Glomerular visceral epithelial cell (primary cell): ENCODE measurements at regions not wholly inside any gene's neighbourhood (a gene's known extent, or its start where the extent isn't known, plus 50 kb on each side); places are given as distances from the start of the nearest gene placed in this dataset.
A peak's percentile ranks its signal among the peaks of the same experiment; 100 is the strongest.
"Not testable (repeated sequence)": the region's sequence is repeated elsewhere in the genome, so short reads cannot be mapped to it uniquely, and the experiment has no call there.

Experiments used
- DNase-seq: peaks from one replicate; pipeline ENCODE4 v3.0.0-alpha.2; 2016; ENCODE audit errors: extremely low spot score

- DNase-seq: no peak
Observed at GRCh38 chr9:82382887-82383616, 394.5 kb downstream of the SPATA31D1 start.

DNA sequence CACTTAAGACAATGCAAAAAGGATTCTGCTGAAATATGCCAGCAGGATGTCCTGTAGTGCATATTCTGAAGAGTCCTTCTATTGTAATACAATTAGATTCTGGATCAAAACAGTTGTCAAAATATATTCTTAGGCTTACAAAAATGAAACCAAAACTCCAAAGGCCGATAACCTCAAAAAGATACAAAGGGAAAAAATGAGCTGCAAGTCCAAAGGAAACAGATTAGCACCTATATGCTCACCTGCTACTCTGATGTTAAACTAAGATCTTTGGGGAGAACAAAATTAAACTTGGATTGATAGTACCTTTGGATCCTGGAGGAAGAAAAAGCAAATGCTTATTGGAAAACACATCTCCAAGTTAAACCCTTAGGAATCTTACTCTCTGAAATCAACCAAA is 397.1 kb downstream of the SPATA31D1 start:
- DNase-seq: no peak

- no peak for DNase-seq
Observed at GRCh38 chr9:82397534-82397933, 409.0 kb downstream of the SPATA31D1 start.

DNA sequence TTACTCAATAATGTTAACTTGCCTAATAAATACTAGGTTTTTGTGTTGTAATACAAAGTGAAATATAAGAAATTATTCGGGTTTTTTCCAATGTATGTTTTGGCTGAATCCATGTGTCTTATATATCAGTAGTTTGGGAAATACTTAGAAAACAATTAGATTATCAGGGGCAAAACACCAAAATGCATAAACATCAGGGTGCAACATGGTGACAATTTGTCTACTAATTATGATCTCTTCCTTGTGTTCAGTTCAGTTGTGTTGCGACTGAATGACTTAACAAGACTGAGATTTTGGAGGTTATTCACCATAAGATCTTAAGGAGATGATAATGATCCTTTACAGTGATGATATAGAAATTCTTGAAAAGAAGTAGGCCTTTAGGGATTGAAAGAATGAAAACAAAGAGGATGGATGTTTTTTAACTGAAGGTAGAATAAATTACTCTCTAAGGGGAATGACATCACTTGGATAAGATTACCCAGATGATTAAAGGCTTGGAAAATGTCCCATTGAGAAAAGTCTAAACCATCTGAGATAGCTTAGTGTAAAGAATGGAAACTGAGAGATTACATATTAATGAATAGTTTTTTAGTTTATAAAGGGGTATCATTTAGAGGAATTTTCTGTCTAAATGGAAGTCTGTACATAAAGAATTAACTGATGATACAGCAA is 415.8 kb downstream of the SPATA31D1 start:
- DNase-seq: no peak

DNA sequence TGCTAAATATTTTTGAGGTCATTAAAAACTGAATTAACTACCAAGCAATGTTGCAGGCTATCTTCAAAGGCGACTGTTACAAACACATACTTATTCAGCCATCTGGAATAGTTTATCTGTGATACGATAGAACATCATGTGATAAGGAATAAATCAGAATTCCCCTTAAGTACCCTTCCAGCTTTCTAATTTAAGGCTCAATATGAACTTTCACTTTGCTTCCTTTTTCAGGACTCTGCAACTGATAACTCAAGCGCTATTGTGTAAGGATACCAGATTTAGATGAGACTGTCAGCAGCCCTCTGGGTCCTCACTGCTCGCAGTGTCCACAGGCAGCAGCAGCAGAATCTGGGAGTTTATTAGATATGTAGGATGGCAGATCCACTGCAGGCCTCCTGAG is 416.3 kb downstream of the SPATA31D1 start:
- no peak for DNase-seq

- DNase-seq: no peak
Observed at GRCh38 chr9:82406456-82407085, 418.0 kb downstream of the SPATA31D1 start.

DNA sequence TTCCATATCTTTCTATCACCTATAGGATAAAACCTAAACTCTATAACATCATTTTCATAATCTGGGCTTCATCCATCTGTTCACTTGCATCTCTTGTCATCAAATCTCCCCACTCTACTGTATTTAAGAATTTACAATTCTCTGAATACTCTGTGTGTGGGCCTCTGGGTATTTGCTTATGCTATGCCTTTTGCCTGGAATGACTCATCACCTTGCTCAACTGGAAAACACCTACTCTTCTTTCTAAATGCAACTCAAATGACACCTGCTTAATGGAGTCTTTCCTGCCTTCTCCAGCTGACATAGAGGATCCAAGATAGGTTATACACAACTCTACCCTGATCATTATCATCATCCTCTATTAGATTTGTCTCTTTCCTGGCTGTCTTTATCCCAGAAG is 421.7 kb downstream of the SPATA31D1 start:
- peak; percentile 28 for DNase-seq

DNA sequence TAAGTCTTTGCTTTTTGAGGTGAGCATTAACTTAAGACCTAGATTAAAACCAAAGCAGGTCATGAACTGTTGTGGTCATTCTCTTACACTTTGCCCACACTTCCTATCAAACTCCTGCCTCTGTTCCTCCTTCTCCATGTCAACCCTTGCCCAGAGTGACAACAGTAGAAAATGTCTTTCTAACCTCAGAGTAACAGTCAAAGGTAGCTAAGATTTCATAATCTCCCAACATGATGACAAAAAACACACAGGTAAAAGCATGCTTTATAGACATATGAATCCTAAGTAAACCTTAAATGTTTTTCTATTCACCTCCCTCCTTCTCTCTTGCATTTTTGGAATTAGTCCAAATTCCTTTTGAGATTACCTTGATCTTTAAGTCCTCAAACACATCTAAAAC is 422.3 kb downstream of the SPATA31D1 start:
- no peak for DNase-seq

- DNase-seq: no peak
Observed at GRCh38 chr9:82412586-82413305, 424.2 kb downstream of the SPATA31D1 start.

- no peak for DNase-seq
Observed at GRCh38 chr9:82417501-82417900, 428.9 kb downstream of the SPATA31D1 start.

- DNase-seq: peak; percentile 6
Observed at GRCh38 chr9:82418334-82418733, 429.8 kb downstream of the SPATA31D1 start.

DNA sequence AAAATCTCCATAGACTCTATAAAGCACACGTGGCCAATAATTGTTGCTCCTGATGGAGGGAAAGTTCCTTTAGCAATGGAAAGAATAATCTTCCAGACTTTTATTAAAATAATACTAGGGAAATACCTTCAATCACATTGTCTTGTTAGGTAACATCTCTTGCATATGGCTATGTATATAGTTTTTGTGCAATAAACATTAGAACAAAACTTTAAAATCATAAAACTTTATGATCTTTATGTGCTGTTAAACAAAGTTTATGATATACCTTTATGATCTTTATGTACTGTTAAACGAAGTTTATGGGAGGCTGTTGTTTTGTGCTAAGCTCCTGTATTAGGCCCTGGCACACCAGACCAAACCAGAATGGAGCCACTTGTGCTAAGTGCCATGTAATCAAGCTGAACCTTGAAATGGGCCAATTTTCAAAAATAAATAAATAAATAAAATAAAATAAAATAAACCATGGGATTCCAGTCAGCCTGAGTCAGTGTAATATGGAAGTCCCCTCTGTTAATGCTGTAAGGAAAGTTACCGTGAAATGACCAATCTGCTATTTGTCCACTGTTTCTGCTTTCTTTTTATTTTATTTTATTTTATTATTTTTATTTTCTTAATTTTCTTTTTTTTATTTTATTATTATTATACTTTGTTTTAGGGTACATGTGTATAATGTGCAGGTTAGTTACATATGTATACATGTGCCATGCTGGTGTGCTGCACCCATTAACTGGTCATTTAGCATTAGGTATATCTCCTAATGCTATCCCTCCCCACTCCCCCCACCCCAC is 431.3 kb downstream of the SPATA31D1 start:
- no peak for DNase-seq

DNA sequence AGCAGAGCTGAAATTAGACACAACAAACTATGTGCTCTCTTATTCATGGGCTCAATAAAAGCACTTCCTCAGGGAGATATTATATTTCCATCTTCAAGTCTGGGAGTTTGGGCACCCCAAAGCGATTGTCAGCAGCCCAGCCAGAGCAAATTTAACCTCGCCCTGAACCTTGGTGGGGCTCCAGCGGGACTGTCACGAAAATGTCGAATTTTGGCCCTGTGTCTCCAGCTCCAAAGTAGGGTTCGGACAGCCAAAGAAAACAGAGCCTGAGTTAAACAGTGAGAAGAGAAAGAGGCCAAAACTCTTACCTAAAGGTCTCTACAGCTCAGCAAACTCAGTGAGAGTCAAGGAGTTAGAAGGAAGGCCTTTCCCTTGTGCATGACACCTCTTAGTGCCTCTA is 432.9 kb downstream of the SPATA31D1 start:
- DNase-seq: no peak

- no peak for DNase-seq
Observed at GRCh38 chr9:82423700-82424099, 435.1 kb downstream of the SPATA31D1 start.

- DNase-seq: no peak
Observed at GRCh38 chr9:82424599-82425120, 436.1 kb downstream of the SPATA31D1 start.

DNA sequence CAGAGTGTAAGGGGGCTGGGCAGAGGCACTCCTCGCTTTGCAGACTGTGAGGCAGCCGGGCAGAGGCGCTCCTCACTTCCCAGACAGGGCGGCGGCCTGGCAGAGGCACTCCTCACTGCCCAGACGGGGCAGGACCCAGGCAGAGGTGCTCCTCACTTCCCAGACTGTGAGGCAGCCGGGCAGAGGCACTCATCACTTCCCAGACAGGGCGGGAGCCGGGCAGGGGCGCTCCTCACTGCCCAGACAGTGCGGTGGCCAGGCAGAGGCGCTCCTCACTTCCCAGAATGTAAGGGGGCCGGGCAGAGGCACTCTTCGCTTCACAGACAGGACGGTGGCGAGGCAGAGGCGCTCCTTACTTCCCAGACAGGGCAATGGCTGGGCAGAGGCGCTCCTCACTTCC is 442.5 kb downstream of the SPATA31D1 start:
- DNase-seq: no peak

DNA sequence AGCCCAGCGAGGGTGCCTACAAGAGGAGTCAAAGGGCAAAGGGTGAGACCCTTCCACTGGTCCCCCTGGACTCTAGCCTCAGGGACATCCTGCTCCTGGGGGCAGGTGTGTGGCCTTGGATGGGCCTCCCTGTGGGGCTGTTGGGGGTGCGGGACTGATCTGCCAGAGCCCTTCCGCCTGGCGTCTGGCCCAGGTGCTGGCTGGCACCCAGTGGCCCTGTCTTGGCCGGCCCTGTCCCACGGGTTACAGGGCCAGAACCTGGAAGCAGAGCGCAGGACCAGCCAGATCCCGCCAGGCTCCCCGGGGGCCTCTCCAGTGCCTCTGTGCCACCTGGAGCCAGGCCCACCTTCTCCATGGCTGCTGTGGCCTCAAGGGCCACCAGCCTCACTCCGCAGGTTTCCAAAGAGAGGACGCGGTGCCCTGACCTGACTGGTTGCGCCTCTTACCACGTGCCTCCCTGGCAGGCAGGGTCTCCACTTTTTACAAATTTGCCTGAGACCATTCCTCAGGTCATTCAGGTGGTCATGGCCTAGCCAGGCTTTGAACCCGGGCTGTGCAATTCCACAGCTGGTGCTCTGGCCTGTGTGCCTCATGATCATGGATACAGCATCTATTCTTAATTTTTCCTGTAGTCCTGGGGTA is 444.8 kb downstream of the SPATA31D1 start:
- DNase-seq: not testable (repeated sequence)

GRCh38 chr9:82436475-82436874 is 447.9 kb downstream of the SPATA31D1 start:
- peak; percentile 18 for DNase-seq

GRCh38 chr9:82437183-82437582 is 448.6 kb downstream of the SPATA31D1 start:
- not testable (repeated sequence) for DNase-seq

- no peak for DNase-seq
Observed at GRCh38 chr9:82438581-82438980, 450.0 kb downstream of the SPATA31D1 start.

DNA sequence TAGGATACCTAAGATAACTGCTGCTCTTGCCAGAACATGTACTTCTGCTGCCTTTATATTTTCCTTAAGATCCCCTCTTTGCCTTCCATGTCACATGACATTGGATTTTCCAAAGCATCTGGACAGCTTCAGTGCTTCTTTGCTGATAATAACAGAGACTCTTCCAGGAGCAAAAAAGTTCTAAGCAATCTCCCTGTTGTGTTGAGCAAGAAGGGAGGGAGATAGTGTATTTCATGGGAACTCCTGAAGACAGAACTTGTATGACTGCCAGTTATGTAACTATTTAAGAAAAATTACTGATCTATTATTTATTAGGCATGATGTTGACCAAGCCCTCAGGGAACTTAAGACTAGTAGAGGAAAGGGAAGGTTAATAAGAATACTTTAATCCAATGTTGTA is 454.7 kb downstream of the SPATA31D1 start:
- no peak for DNase-seq
